T-helper 9 cell (primary cell): ENCODE measurements at regions not wholly inside any gene's neighbourhood (a gene's known extent, or its start where the extent isn't known, plus 50 kb on each side); places are given as distances from the start of the nearest gene placed in this dataset.
A peak's percentile ranks its signal among the peaks of the same experiment; 100 is the strongest.

Source experiments
- DNase-seq: peaks from one replicate; pipeline ENCODE4 v3.0.0-alpha.2; 2020

GRCh38 chr12:127075981-127076380, 1191.0 kb upstream of the TMEM132C start:
- DNase-seq, result no peak

- DNase-seq, result no peak
Observed at GRCh38 chr12:127077262-127078045, 1189.5 kb upstream of the TMEM132C start.

GRCh38 chr12:127078577-127079350, 1188.2 kb upstream of the TMEM132C start:
- no peak for DNase-seq

- no peak for DNase-seq
Observed at GRCh38 chr12:127079636-127080035, 1187.3 kb upstream of the TMEM132C start.

- DNase-seq, result no peak
Observed at GRCh38 chr12:127081058-127081457, 1185.9 kb upstream of the TMEM132C start.

GRCh38 chr12:127083008-127083949, 1183.7 kb upstream of the TMEM132C start:
- DNase-seq, result no peak

- DNase-seq, result no peak
Observed at GRCh38 chr12:127101076-127101475, 1165.9 kb upstream of the TMEM132C start.

GRCh38 chr12:127106041-127106440, 1160.9 kb upstream of the TMEM132C start:
- DNase-seq, result no peak

- DNase-seq, result no peak
Observed at GRCh38 chr12:127106697-127107096, 1160.3 kb upstream of the TMEM132C start.

- DNase-seq, result no peak
Observed at GRCh38 chr12:127107744-127108143, 1159.2 kb upstream of the TMEM132C start.

- peak; percentile 22 for DNase-seq
Observed at GRCh38 chr12:127108360-127109215, 1158.4 kb upstream of the TMEM132C start.

GRCh38 chr12:127113945-127114344, 1153.0 kb upstream of the TMEM132C start:
- DNase-seq, result no peak

GRCh38 chr12:127115468-127116035, 1151.4 kb upstream of the TMEM132C start:
- no peak for DNase-seq

GRCh38 chr12:127118251-127118650, 1148.7 kb upstream of the TMEM132C start:
- no peak for DNase-seq

- DNase-seq, result no peak
Observed at GRCh38 chr12:127119600-127120140, 1147.3 kb upstream of the TMEM132C start.

GRCh38 chr12:127120851-127121250, 1146.1 kb upstream of the TMEM132C start:
- no peak for DNase-seq

GRCh38 chr12:127121494-127122084, 1145.4 kb upstream of the TMEM132C start:
- no peak for DNase-seq

GRCh38 chr12:127125607-127126259, 1141.2 kb upstream of the TMEM132C start:
- no peak for DNase-seq

GRCh38 chr12:127126260-127126628, 1140.7 kb upstream of the TMEM132C start:
- DNase-seq, result no peak

GRCh38 chr12:127127897-127128296, 1139.1 kb upstream of the TMEM132C start:
- DNase-seq, result no peak
